G401 (cell line): ENCODE measurements at regions not wholly inside any gene's neighbourhood (a gene's known extent, or its start where the extent isn't known, plus 50 kb on each side); places are given as distances from the start of the nearest gene placed in this dataset.
"Not testable (repeated sequence)": the region's sequence is repeated elsewhere in the genome, so short reads cannot be mapped to it uniquely, and the experiment has no call there.

Experiments used
- DNase-seq: peaks from one replicate; pipeline ENCODE4 v3.0.0-alpha.2; 2015; ENCODE audit warnings: low spot score
- in situ Hi-C: cut with HindIII; loops from 2 replicates; pipeline ENCODE4 v1.10.0; 2016; ENCODE audit warnings: low sequenced_read_pairs, mixed read lengths

GRCh38 chr5:26054594-26054993, 983.8 kb downstream of the CDH9 start:
- DNase-seq = no peak
- in situ Hi-C loops = no loop called here

- no peak for DNase-seq
- in situ Hi-C loops = no loop called here
These were observed 1003.6 kb downstream of the CDH9 start for GRCh38 chr5:26034813-26035212.

- in situ Hi-C loops = no loop called here
- no peak for DNase-seq
These were observed 1006.9 kb downstream of the CDH9 start for GRCh38 chr5:26031481-26031880.

- in situ Hi-C loops = no loop called here
- DNase-seq = no peak
These were observed 1012.3 kb downstream of the CDH9 start for GRCh38 chr5:26026044-26026443.

GRCh38 chr5:26024774-26025173, 1013.6 kb downstream of the CDH9 start:
- DNase-seq = no peak

GRCh38 chr5:26023361-26023760, 1015.0 kb downstream of the CDH9 start:
- DNase-seq = no peak
- in situ Hi-C loops = no loop called here

More at GRCh38 chr5:26024774-26025173, 1013.6 kb downstream of the CDH9 start:
- in situ Hi-C loops = no loop called here

- DNase-seq = no peak
- in situ Hi-C loops = no loop called here
These were observed 1024.2 kb downstream of the CDH9 start for GRCh38 chr5:26014206-26014605.

GRCh38 chr5:26012078-26012477, 1026.3 kb downstream of the CDH9 start:
- no peak for DNase-seq
- in situ Hi-C loops = no loop called here

GRCh38 chr5:26009742-26010141, 1028.6 kb downstream of the CDH9 start:
- in situ Hi-C loops = no loop called here

GRCh38 chr5:26003966-26004365, 1034.4 kb downstream of the CDH9 start:
- no peak for DNase-seq
- in situ Hi-C loops = no loop called here

More at GRCh38 chr5:26009742-26010141, 1028.6 kb downstream of the CDH9 start:
- DNase-seq = no peak

GRCh38 chr5:25995209-25995608, 1043.2 kb downstream of the CDH9 start:
- in situ Hi-C loops = no loop called here
- DNase-seq = no peak

GRCh38 chr5:25993701-25994100, 1044.7 kb downstream of the CDH9 start:
- no peak for DNase-seq
- in situ Hi-C loops = no loop called here

- in situ Hi-C loops = no loop called here
- no peak for DNase-seq
These were observed 1046.7 kb downstream of the CDH9 start for GRCh38 chr5:25991639-25992038.

- in situ Hi-C loops = no loop called here
- no peak for DNase-seq
These were observed 1047.6 kb downstream of the CDH9 start for GRCh38 chr5:25990771-25991170.

- in situ Hi-C loops = no loop called here
- no peak for DNase-seq
These were observed 1059.3 kb downstream of the CDH9 start for GRCh38 chr5:25979086-25979485.

- DNase-seq = no peak
- in situ Hi-C loops = no loop called here
These were observed 1062.5 kb downstream of the CDH9 start for GRCh38 chr5:25975885-25976284.

GRCh38 chr5:25974451-25974850, 1063.9 kb downstream of the CDH9 start:
- DNase-seq = peak; percentile 4
- in situ Hi-C loops = no loop called here

GRCh38 chr5:25970906-25971489, 1067.4 kb downstream of the CDH9 start:
- no peak for DNase-seq
- in situ Hi-C loops = no loop called here

GRCh38 chr5:25969042-25969441, 1069.3 kb downstream of the CDH9 start:
- DNase-seq, in situ Hi-C loops: not testable (repeated sequence)

- in situ Hi-C loops = no loop called here
- DNase-seq = no peak
These were observed 1074.4 kb downstream of the CDH9 start for GRCh38 chr5:25964009-25964372.

GRCh38 chr5:25963251-25964008, 1075.0 kb downstream of the CDH9 start:
- DNase-seq = no peak
- in situ Hi-C loops = no loop called here
